ENCODE measurements at regions not wholly inside any gene's neighbourhood (a gene's known extent, or its start where the extent isn't known, plus 50 kb on each side); places are given as distances from the start of the nearest gene placed in this dataset.
A peak's percentile ranks its signal among the peaks of the same experiment; 100 is the strongest.
"Not testable (repeated sequence)": the region's sequence is repeated elsewhere in the genome, so short reads cannot be mapped to it uniquely, and the experiment has no call there.

- Histone ChIP-seq H2AFZ (ENCODE audit: low read length) (no peak overlapping the region), H3K4me3 (ENCODE audit: low read depth, low read length, poor library complexity, severe bottlenecking) (no peak overlapping the region), H3K27me3 (ENCODE audit: insufficient read depth, low read length) (no peaks in the 10 kb centered on the region), H3K4me2 (ENCODE audit: low read length) (peak overlapping the region; percentile 23; the same call in 1 of the 2 replicates), H3K36me3 (ENCODE audit: insufficient read depth, low read length) (no peaks in the 10 kb centered on the region), H3F3A (ENCODE audit: insufficient read depth, low read length) (no peaks in the 10 kb centered on the region), H3K27ac (ENCODE audit: low read depth, low read length, poor library complexity, severe bottlenecking) (peak overlapping the region; percentile 43), H3K9ac (ENCODE audit: low read length) (no peak overlapping the region), H4K20me1 (ENCODE audit: insufficient read depth, low read length) (no peaks in the 10 kb centered on the region), H3K79me2 (ENCODE audit: insufficient read depth, low read length) (no peaks in the 10 kb centered on the region), H3K9me3 (ENCODE audit: low read length) (no peaks in the 10 kb centered on the region), H3K4me1 (ENCODE audit: insufficient read depth, low read length, severe bottlenecking) (peaks cover 10% of the 10 kb centered on the region), H3K9me2 (ENCODE audit: low read depth, low read length) (no peaks in the 10 kb centered on the region)
- no peak for TF ChIP-seq EZH2 (IDR thresholded peaks at IDR 0.05; ENCODE audit: borderline replicate concordance, low read length)
- TF ChIP-seq, protein P1, sequence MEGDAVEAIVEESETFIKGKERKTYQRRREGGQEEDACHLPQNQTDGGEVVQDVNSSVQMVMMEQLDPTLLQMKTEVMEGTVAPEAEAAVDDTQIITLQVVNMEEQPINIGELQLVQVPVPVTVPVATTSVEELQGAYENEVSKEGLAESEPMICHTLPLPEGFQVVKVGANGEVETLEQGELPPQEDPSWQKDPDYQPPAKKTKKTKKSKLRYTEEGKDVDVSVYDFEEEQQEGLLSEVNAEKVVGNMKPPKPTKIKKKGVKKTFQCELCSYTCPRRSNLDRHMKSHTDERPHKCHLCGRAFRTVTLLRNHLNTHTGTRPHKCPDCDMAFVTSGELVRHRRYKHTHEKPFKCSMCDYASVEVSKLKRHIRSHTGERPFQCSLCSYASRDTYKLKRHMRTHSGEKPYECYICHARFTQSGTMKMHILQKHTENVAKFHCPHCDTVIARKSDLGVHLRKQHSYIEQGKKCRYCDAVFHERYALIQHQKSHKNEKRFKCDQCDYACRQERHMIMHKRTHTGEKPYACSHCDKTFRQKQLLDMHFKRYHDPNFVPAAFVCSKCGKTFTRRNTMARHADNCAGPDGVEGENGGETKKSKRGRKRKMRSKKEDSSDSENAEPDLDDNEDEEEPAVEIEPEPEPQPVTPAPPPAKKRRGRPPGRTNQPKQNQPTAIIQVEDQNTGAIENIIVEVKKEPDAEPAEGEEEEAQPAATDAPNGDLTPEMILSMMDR (IDR thresholded peaks at IDR 0.05; ENCODE audit: low read length): no peak
Measured at GRCh38 chr1:86798608-86799291, 94.4 kb downstream of the SH3GLB1 start.

DNA sequence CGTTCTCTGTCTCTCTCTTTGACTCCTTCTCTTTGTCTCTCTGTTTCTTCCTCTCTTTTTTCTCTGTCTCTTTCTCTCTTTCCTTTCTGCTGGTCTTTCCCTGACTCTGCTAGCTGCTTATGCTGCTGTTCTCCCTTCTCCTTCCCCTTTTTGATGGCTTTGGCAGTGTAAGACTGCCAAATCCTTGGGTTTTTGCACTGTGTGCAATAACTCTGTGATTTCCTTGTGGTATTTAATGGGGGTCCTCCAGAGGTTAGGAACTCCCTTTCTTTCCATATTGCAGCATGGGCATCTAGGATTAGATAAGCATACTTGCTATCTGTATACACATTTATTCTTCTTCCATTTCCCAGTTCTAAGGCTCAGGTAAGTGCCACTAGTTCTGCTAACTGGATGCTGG, 99.3 kb downstream of the SH3GLB1 start:
- H2AFZ ChIP-seq (ENCODE audit: low read length); H3K4me3 ChIP-seq (ENCODE audit: low read depth, low read length, poor library complexity, severe bottlenecking); H3K79me2 ChIP-seq (ENCODE audit: insufficient read depth, low read length); H3K4me1 ChIP-seq (ENCODE audit: insufficient read depth, low read length, severe bottlenecking); H3K4me2 ChIP-seq (ENCODE audit: low read length); H4K20me1 ChIP-seq (ENCODE audit: insufficient read depth, low read length); H3F3A ChIP-seq (ENCODE audit: insufficient read depth, low read length); H3K9me3 ChIP-seq (ENCODE audit: low read length); H3K27ac ChIP-seq (ENCODE audit: low read depth, low read length, poor library complexity, severe bottlenecking); H3K9me2 ChIP-seq (ENCODE audit: low read depth, low read length); H3K36me3 ChIP-seq (ENCODE audit: insufficient read depth, low read length); H3K27me3 ChIP-seq (ENCODE audit: insufficient read depth, low read length); H3K9ac ChIP-seq (ENCODE audit: low read length): not testable (repeated sequence)

- not testable (repeated sequence) for H4K20me1 ChIP-seq (ENCODE audit: insufficient read depth, low read length); H2AFZ ChIP-seq (ENCODE audit: low read length); H3K9me2 ChIP-seq (ENCODE audit: low read depth, low read length); H3K79me2 ChIP-seq (ENCODE audit: insufficient read depth, low read length); H3K4me1 ChIP-seq (ENCODE audit: insufficient read depth, low read length, severe bottlenecking); H3F3A ChIP-seq (ENCODE audit: insufficient read depth, low read length); H3K4me3 ChIP-seq (ENCODE audit: low read depth, low read length, poor library complexity, severe bottlenecking); H3K36me3 ChIP-seq (ENCODE audit: insufficient read depth, low read length); H3K27me3 ChIP-seq (ENCODE audit: insufficient read depth, low read length); H3K9ac ChIP-seq (ENCODE audit: low read length); H3K4me2 ChIP-seq (ENCODE audit: low read length); H3K27ac ChIP-seq (ENCODE audit: low read depth, low read length, poor library complexity, severe bottlenecking); H3K9me3 ChIP-seq (ENCODE audit: low read length)
Measured at GRCh38 chr1:86805898-86806519, 101.6 kb downstream of the SH3GLB1 start.

DNA sequence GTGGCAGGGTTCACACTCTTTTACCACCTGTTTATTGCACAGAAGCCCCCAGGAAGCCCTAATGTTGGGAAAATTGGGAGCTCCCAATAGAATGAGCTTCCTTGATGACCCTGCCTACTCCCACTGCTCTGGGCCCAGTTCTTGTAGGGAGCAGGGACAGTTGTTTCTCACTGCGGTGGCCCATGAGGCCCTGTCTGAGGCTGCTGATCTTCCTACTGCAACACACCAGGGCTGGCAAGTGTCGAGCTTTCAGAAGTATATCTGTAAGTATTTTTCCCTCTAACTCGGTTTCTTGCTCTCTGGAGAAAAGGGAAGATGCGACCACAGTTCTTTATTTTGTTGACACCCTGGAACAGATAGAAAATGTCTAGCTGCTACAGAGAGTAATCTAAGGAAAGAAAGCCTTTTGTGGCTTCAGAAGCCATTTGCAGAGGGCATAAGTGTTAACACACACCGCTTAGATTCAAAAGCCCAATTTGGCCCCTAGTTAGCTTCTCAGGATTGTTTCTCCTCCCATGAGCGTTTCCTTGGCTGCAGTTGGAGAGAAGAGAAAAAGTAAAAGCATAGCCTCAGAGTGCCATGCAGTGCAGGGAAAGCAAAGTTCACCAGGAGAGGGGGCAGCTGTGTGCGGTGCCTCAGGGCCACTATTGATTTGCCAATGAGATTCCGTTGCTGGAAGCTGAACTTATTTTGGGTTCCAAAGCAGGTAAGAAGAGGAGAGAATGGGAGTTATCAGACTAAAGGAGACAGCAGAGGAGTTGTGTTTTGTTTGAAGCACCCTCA, 102.6 kb downstream of the SELENOF start:
- Histone ChIP-seq H3K27ac (ENCODE audit: low read depth, low read length, poor library complexity, severe bottlenecking) (no peak overlapping the region), H3K4me1 (ENCODE audit: insufficient read depth, low read length, severe bottlenecking) (peaks cover 4% of the 10 kb centered on the region), H3K9me2 (ENCODE audit: low read depth, low read length) (no peaks in the 10 kb centered on the region), H3K79me2 (ENCODE audit: insufficient read depth, low read length) (no peaks in the 10 kb centered on the region), H3K9ac (ENCODE audit: low read length) (no peak overlapping the region), H3K36me3 (ENCODE audit: insufficient read depth, low read length) (no peaks in the 10 kb centered on the region), H3F3A (ENCODE audit: insufficient read depth, low read length) (no peaks in the 10 kb centered on the region), H3K9me3 (ENCODE audit: low read length) (no peaks in the 10 kb centered on the region), H2AFZ (ENCODE audit: low read length) (no peak overlapping the region), H4K20me1 (ENCODE audit: insufficient read depth, low read length) (no peaks in the 10 kb centered on the region), H3K4me3 (ENCODE audit: low read depth, low read length, poor library complexity, severe bottlenecking) (no peak overlapping the region), H3K27me3 (ENCODE audit: insufficient read depth, low read length) (no peaks in the 10 kb centered on the region), H3K4me2 (ENCODE audit: low read length) (no peak overlapping the region)
- TF ChIP-seq, protein P1 (IDR thresholded peaks at IDR 0.05; ENCODE audit: low read length): no peak
- no peak for TF ChIP-seq EZH2 (IDR thresholded peaks at IDR 0.05; ENCODE audit: borderline replicate concordance, low read length)
